Naive thymus-derived CD4-positive, alpha-beta T cell (primary cell): ENCODE measurements at regions not wholly inside any gene's neighbourhood (a gene's known extent, or its start where the extent isn't known, plus 50 kb on each side); places are given as distances from the start of the nearest gene placed in this dataset.

Experiments used
- ATAC-seq: fragments of 150-1000 bp; cut with Tn5 transposase; 2 replicates; pipeline ENCODE4 v1.10.0; 2021; ENCODE audit warnings: mild to moderate bottlenecking, moderate library complexity
- CTCF ChIA-PET: fragments of 350-600 bp; sonication (Branson Sonifier 250); formaldehyde crosslinking; loops from one replicate; lab custom pipeline; 2021; ENCODE audit warnings: antibody characterized with exemption; lab: Charles Lee
- POLR2A ChIA-PET: fragments of 350-600 bp; sonication (Branson Sonifier 250); formaldehyde crosslinking; loops from one replicate; lab custom pipeline; 2021; ENCODE audit warnings: antibody characterized with exemption, inconsistent platforms; lab: Charles Lee
- DNase-seq, 9 donors: peaks; one replicate each; pipeline versions ENCODE4 v3.0.0 to v3.0.0-alpha.2; 2020 to 2022; ENCODE audit warnings: mixed read lengths in 1 of 9
- H3K27ac ChIP-seq: one replicate; pipeline ENCODE4 v1.7.0; 2013; ENCODE audit warnings: mild to moderate bottlenecking, low read depth, low read length, moderate library complexity
- H3K27me3 ChIP-seq, 2 donors: one replicate each; pipeline ENCODE4 v1.7.0; 2013; ENCODE audit warnings: low read length in 2 of 2, mild to moderate bottlenecking in 2 of 2, moderate library complexity in 2 of 2; ENCODE audit not compliant: control insufficient read depth in 2 of 2, insufficient read depth in 2 of 2
- H3K36me3 ChIP-seq, 3 experiments: 1 replicate in 2 of 3; 2 replicates in 1 of 3; pipeline ENCODE4 v1.7.0; 2013; ENCODE audit warnings: low read length in 3 of 3, mild to moderate bottlenecking in 3 of 3, moderate library complexity in 1 of 3; ENCODE audit not compliant: insufficient read depth in 3 of 3, control insufficient read depth in 2 of 3
- H3K4me1 ChIP-seq, 2 donors: one replicate each; pipeline ENCODE4 v1.7.0; 2013; ENCODE audit warnings: low read length in 2 of 2, mild to moderate bottlenecking in 2 of 2, moderate library complexity in 1 of 2; ENCODE audit not compliant: control insufficient read depth in 2 of 2, insufficient read depth in 2 of 2
- H3K4me3 ChIP-seq: 2 replicates; pipeline ENCODE4 v1.7.0; 2013; ENCODE audit warnings: mild to moderate bottlenecking, low read length
- H3K9me3 ChIP-seq, 3 experiments: 1 replicate in 2 of 3; 2 replicates in 1 of 3; pipeline ENCODE4 v1.7.0; 2013; ENCODE audit warnings: low read length in 3 of 3; ENCODE audit not compliant: control insufficient read depth in 2 of 3
- H3K27ac Mint-ChIP-seq, 9 donors: one replicate each; pipeline ENCODE4 v1.8.0; 2020 to 2022; ENCODE audit warnings: mixed read lengths in 9 of 9, mild to moderate bottlenecking in 8 of 9, moderate library complexity in 5 of 9, inconsistent platforms in 2 of 9
- H3K27me3 Mint-ChIP-seq, 5 donors: one replicate each; pipeline ENCODE4 v1.8.0; 2021 to 2022; ENCODE audit warnings: mixed read lengths in 5 of 5, mild to moderate bottlenecking in 1 of 5
- H3K36me3 Mint-ChIP-seq, 5 donors: one replicate each; pipeline ENCODE4 v1.8.0; 2020 to 2022; ENCODE audit warnings: mixed read lengths in 5 of 5, mild to moderate bottlenecking in 3 of 5, inconsistent platforms in 1 of 5
- H3K4me1 Mint-ChIP-seq, 7 donors: one replicate each; pipeline ENCODE4 v1.8.0; 2020 to 2022; ENCODE audit warnings: mixed read lengths in 7 of 7, mild to moderate bottlenecking in 3 of 7, inconsistent platforms in 1 of 7
- H3K4me3 Mint-ChIP-seq, 10 donors: one replicate each; pipeline ENCODE4 v1.8.0; 2020 to 2022; ENCODE audit warnings: mild to moderate bottlenecking in 10 of 10, mixed read lengths in 10 of 10, moderate library complexity in 6 of 10, inconsistent platforms in 2 of 10
- H3K9me3 Mint-ChIP-seq, 11 donors: one replicate each; pipeline ENCODE4 v1.8.0; 2020 to 2022; ENCODE audit warnings: mixed read lengths in 11 of 11, mild to moderate bottlenecking in 4 of 11, inconsistent platforms in 1 of 11, moderate library complexity in 1 of 11
- intact Hi-C, 2 donors: fragments of 100-400 bp; cut with micrococcal nuclease; formaldehyde crosslinking; loops; one replicate each; pipeline ENCODE4 v1.15.1; 2023

- Histone ChIP-seq H3K4me3 (no peak overlapping the region), H3K9me3 (peaks cover 0 to 4% (median 0%) of the 10 kb centered on the region in 3 experiments), H3K27me3 (no peaks in the 10 kb centered on the region), H3K4me1 (no peaks in the 10 kb centered on the region), H3K27ac (no peak overlapping the region), H3K36me3 (no peaks in the 10 kb centered on the region)
- H3K9me3 Mint-ChIP-seq: peaks cover 0 to 16% (median 3%) of the 10 kb centered on the region in 11 donors
- DNase-seq: no peak
- intact Hi-C loops: no loop called here
- no peaks in the 10 kb centered on the region for H3K27me3 Mint-ChIP-seq
- H3K4me1 Mint-ChIP-seq: no peaks in the 10 kb centered on the region
- POLR2A ChIA-PET: no interaction called here
- H3K27ac Mint-ChIP-seq: no peak overlapping the region
- no peak for ATAC-seq
- CTCF ChIA-PET: interaction anchor here (0.6 kb wide), 1 partner anchor 20 kb away, joined by 3 read pairs; no protein-coding TSS in a partner anchor
- no peaks in the 10 kb centered on the region for H3K36me3 Mint-ChIP-seq
- no peak overlapping the region for H3K4me3 Mint-ChIP-seq
These were observed 1161.4 kb downstream of the OTOL1 start for GRCh38 chr3:162658003-162658402.

DNA sequence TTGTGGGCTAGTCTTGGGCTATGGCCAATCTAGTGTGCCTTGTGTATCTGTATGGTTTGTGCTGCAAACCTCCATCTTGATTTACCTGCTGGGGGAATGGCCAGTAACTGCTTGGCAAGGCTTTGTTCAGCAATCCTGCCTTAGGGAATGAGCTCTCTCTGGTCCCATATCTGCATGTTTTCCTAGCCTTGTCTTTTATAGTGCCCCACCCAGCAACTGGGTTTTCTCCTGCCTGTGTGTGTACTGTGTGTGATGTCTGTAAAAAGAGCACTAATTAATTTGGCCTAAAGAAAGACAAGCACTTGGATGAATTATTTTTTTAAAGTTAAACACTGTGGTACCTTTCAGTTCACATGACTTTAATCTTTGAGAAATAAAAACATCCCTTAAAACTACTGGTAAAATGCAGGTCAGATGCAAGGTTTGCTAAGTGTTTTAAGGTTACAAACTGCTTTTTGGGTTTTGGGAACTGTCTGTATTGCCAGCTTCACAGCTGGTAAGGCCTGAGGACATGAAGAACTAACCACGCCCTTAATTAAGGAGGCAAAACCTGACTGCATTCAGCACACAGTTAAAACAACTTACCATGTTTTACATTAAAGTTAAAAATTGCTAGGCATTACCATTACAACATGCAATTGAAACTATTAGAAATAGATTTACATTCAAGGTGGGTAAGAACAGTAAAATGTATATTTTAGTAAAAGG, 1169.2 kb downstream of the OTOL1 start:
- no peak overlapping the region for H3K4me3 Mint-ChIP-seq
- CTCF ChIA-PET: no interaction called here
- Histone ChIP-seq H3K4me3 (no peak overlapping the region), H3K27me3 (no peaks in the 10 kb centered on the region), H3K9me3 (no peaks in the 10 kb centered on the region), H3K4me1 (no peaks in the 10 kb centered on the region), H3K27ac (no peak overlapping the region), H3K36me3 (no peaks in the 10 kb centered on the region)
- no peaks in the 10 kb centered on the region for H3K27me3 Mint-ChIP-seq
- H3K9me3 Mint-ChIP-seq: peaks cover 0 to 9% (median 4%) of the 10 kb centered on the region in 11 donors
- ATAC-seq (no peak), DNase-seq (no peak)
- H3K4me1 Mint-ChIP-seq: no peaks in the 10 kb centered on the region
- intact Hi-C loops: no loop called here
- POLR2A ChIA-PET: no interaction called here
- no peaks in the 10 kb centered on the region for H3K36me3 Mint-ChIP-seq
- H3K27ac Mint-ChIP-seq: no peak overlapping the region

GRCh38 chr3:162666835-162667234, 1170.2 kb downstream of the OTOL1 start:
- Histone ChIP-seq H3K4me3 (no peak overlapping the region), H3K9me3 (no peaks in the 10 kb centered on the region), H3K27me3 (no peaks in the 10 kb centered on the region), H3K4me1 (no peaks in the 10 kb centered on the region), H3K27ac (no peak overlapping the region), H3K36me3 (no peaks in the 10 kb centered on the region)
- ChIA-PET POLR2A (no interaction called here), CTCF (no interaction called here)
- ATAC-seq (no peak), DNase-seq (no peak)
- Mint-ChIP-seq H3K36me3 (no peaks in the 10 kb centered on the region), H3K27ac (no peak overlapping the region), H3K27me3 (no peaks in the 10 kb centered on the region), H3K9me3 (peaks cover 0 to 15% (median 6%) of the 10 kb centered on the region in 11 donors), H3K4me1 (no peaks in the 10 kb centered on the region), H3K4me3 (no peak overlapping the region)
- intact Hi-C loops: no loop called here

DNA sequence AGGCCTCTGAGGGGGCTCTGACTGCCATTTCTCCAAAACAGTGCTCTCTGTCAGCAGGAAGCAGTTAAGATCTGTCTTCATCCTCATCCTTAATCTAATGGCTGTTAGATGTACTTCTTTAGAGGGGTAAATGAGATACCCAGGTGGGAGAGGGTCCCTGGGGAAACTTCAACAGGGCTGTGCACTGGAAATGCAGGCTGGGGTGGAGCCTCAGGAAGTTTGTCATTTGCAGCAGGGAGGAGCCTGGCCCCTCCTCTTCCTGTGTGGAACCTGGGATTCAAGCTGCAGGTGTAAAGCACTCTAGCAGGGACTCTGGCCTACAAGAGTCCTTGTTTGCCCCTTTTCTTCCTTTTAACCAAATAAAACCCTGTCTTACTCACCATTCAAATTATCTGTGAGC, 1173.6 kb downstream of the OTOL1 start:
- Mint-ChIP-seq H3K27me3 (no peaks in the 10 kb centered on the region), H3K4me1 (no peaks in the 10 kb centered on the region), H3K9me3 (peaks cover 0 to 15% (median 0%) of the 10 kb centered on the region in 11 donors), H3K36me3 (no peaks in the 10 kb centered on the region), H3K4me3 (no peak overlapping the region), H3K27ac (no peak overlapping the region)
- no peak for DNase-seq
- Histone ChIP-seq H3K9me3 (no peaks in the 10 kb centered on the region), H3K27me3 (no peaks in the 10 kb centered on the region), H3K36me3 (no peaks in the 10 kb centered on the region), H3K27ac (no peak overlapping the region), H3K4me3 (no peak overlapping the region), H3K4me1 (no peaks in the 10 kb centered on the region)
- POLR2A ChIA-PET: no interaction called here
- no peak for ATAC-seq
- CTCF ChIA-PET: no interaction called here
- intact Hi-C loops: no loop called here

- Histone ChIP-seq H3K4me3 (no peak overlapping the region), H3K9me3 (no peaks in the 10 kb centered on the region), H3K27me3 (no peaks in the 10 kb centered on the region), H3K27ac (no peak overlapping the region), H3K4me1 (no peaks in the 10 kb centered on the region), H3K36me3 (no peaks in the 10 kb centered on the region)
- H3K27ac Mint-ChIP-seq: no peak overlapping the region
- ChIA-PET CTCF (no interaction called here), POLR2A (no interaction called here)
- no peaks in the 10 kb centered on the region for H3K4me1 Mint-ChIP-seq
- intact Hi-C loops: no loop called here
- no peaks in the 10 kb centered on the region for H3K9me3 Mint-ChIP-seq
- no peak for ATAC-seq
- no peak for DNase-seq
- no peaks in the 10 kb centered on the region for H3K27me3 Mint-ChIP-seq
- H3K4me3 Mint-ChIP-seq: no peak overlapping the region
- no peaks in the 10 kb centered on the region for H3K36me3 Mint-ChIP-seq
These were observed 1180.9 kb downstream of the OTOL1 start for GRCh38 chr3:162677475-162677874.

- no peaks in the 10 kb centered on the region for H3K9me3 Mint-ChIP-seq
- Histone ChIP-seq H3K9me3 (no peaks in the 10 kb centered on the region), H3K4me1 (no peaks in the 10 kb centered on the region), H3K27me3 (no peaks in the 10 kb centered on the region), H3K4me3 (no peak overlapping the region), H3K36me3 (no peaks in the 10 kb centered on the region), H3K27ac (no peak overlapping the region)
- ATAC-seq (no peak), DNase-seq (no peak)
- CTCF ChIA-PET: no interaction called here
- no peak overlapping the region for H3K4me3 Mint-ChIP-seq
- no peak overlapping the region for H3K27ac Mint-ChIP-seq
- no peaks in the 10 kb centered on the region for H3K36me3 Mint-ChIP-seq
- intact Hi-C loops: no loop called here
- POLR2A ChIA-PET: no interaction called here
- H3K27me3 Mint-ChIP-seq: no peaks in the 10 kb centered on the region
- H3K4me1 Mint-ChIP-seq: no peaks in the 10 kb centered on the region
These were observed 1182.3 kb downstream of the OTOL1 start for GRCh38 chr3:162678941-162679340.

GRCh38 chr3:162684260-162684659, 1187.7 kb downstream of the OTOL1 start:
- H3K9me3 ChIP-seq: no peaks in the 10 kb centered on the region
- H3K27ac ChIP-seq: no peak overlapping the region
- no peaks in the 10 kb centered on the region for H3K4me1 ChIP-seq
- no peak overlapping the region for H3K4me3 Mint-ChIP-seq
- no peak overlapping the region for H3K27ac Mint-ChIP-seq
- ChIA-PET CTCF (no interaction called here), POLR2A (no interaction called here)
- H3K36me3 Mint-ChIP-seq: no peaks in the 10 kb centered on the region
- no peaks in the 10 kb centered on the region for H3K27me3 Mint-ChIP-seq
- no peak overlapping the region for H3K4me3 ChIP-seq
- DNase-seq (no peak), ATAC-seq (no peak)
- H3K9me3 Mint-ChIP-seq: peaks cover 0 to 25% (median 0%) of the 10 kb centered on the region in 11 donors
- H3K36me3 ChIP-seq: no peaks in the 10 kb centered on the region
- no peaks in the 10 kb centered on the region for H3K27me3 ChIP-seq
- H3K4me1 Mint-ChIP-seq: no peaks in the 10 kb centered on the region
- intact Hi-C loops: no loop called here
